OCI-LY7 (cell line): ENCODE measurements at regions not wholly inside any gene's neighbourhood (a gene's known extent, or its start where the extent isn't known, plus 50 kb on each side); places are given as distances from the start of the nearest gene placed in this dataset.

Source experiments
- BruUV-seq: library from RNA; stranded (reverse); fragments of 400-500 nt; replicated peaks from 2 replicates; lab custom pipeline; 2021; lab: Mats Ljungman, UMichigan
- CTCF ChIA-PET: fragments of 300-600 bp; sonication (Branson Sonifier 250); formaldehyde crosslinking; loops from one replicate; lab custom pipeline; 2022; ENCODE audit warnings: antibody characterized with exemption; ENCODE audit not compliant: unreplicated experiment; lab: Charles Lee
- POLR2A ChIA-PET: fragments of 300-600 bp; sonication (Branson Sonifier 250); formaldehyde crosslinking; loops from one replicate; lab custom pipeline; 2022; ENCODE audit warnings: antibody characterized with exemption; lab: Charles Lee
- DNase-seq: peaks from one replicate; pipeline ENCODE4 v3.0.0-alpha.2; 2015; ENCODE audit warnings: low spot score
- H2AFZ ChIP-seq: fragments of 200-600 bp; sonication (generic), shearing (Covaris generic); 2 replicates; pipeline ENCODE4 v1.6.1; 2014; ENCODE audit warnings: mild to moderate bottlenecking, antibody characterized with exemption, low read length, moderate library complexity
- H3K27ac ChIP-seq: fragments of 200-600 bp; sonication (generic); 2 replicates; pipeline ENCODE4 v1.5.1; 2014; ENCODE audit warnings: mixed run types, low read depth, mild to moderate bottlenecking, moderate library complexity, low read length, inconsistent platforms; ENCODE audit not compliant: poor library complexity, severe bottlenecking
- H3K36me3 ChIP-seq: fragments of 200-600 bp; sonication (generic); 2 replicates; pipeline ENCODE4 v1.6.1; 2014; ENCODE audit warnings: mild to moderate bottlenecking, antibody characterized with exemption, low read length, moderate library complexity, mixed read lengths; ENCODE audit not compliant: insufficient read depth
- H3K4me1 ChIP-seq: fragments of 200-600 bp; sonication (generic); 2 replicates; pipeline ENCODE4 v1.5.1; 2014; ENCODE audit warnings: mild to moderate bottlenecking, low read length; ENCODE audit not compliant: insufficient read depth, poor library complexity, severe bottlenecking
- H3K4me2 ChIP-seq: fragments of 200-600 bp; sonication (generic); 2 replicates; pipeline ENCODE4 v1.6.1; 2014; ENCODE audit warnings: mild to moderate bottlenecking, low read length
- H3K4me3 ChIP-seq: fragments of 200-600 bp; sonication (generic); 2 replicates; pipeline ENCODE4 v1.5.1; 2014; ENCODE audit warnings: mild to moderate bottlenecking, low read depth, low read length; ENCODE audit not compliant: poor library complexity, severe bottlenecking
- H3K79me2 ChIP-seq: fragments of 200-600 bp; sonication (generic); 2 replicates; pipeline ENCODE4 v1.6.1; 2016; ENCODE audit warnings: low read depth, mild to moderate bottlenecking, low read length, moderate library complexity, mixed read lengths; ENCODE audit not compliant: insufficient read depth
- H3K9me2 ChIP-seq: fragments of 200-600 bp; sonication (generic); 2 replicates; pipeline ENCODE4 v1.6.1; 2016; ENCODE audit warnings: mild to moderate bottlenecking, low read length, mixed read lengths; ENCODE audit not compliant: insufficient read depth
- H3K9me3 ChIP-seq: fragments of 200-600 bp; sonication (generic); 2 replicates; pipeline ENCODE4 v1.6.1; 2014; ENCODE audit warnings: mild to moderate bottlenecking, mixed run types, low read length, mixed read lengths
- H4K20me1 ChIP-seq: fragments of 200-600 bp; sonication (generic); 2 replicates; pipeline ENCODE4 v1.6.1; 2014; ENCODE audit warnings: mild to moderate bottlenecking, antibody characterized with exemption, low read length, moderate library complexity, mixed read lengths; ENCODE audit not compliant: insufficient read depth
- CTCF ChIP-seq: fragments of 200-600 bp; sonication (generic); conservative IDR thresholded peaks from 2 replicates; pipeline ENCODE4 v1.5.1; 2014; ENCODE audit warnings: mild to moderate bottlenecking, antibody characterized with exemption, low read length, moderate library complexity, mixed read lengths
- EZH2phosphoT487 ChIP-seq: fragments of 200-600 bp; sonication (generic); IDR thresholded peaks from 2 replicates; pipeline ENCODE4 v1.6.1; 2018; ENCODE audit warnings: low read depth, borderline replicate concordance, mild to moderate bottlenecking, mixed run types, antibody characterized with exemption, low read length, moderate library complexity, mixed read lengths
- intact Hi-C: fragments of 100-400 bp; cut with micrococcal nuclease; formaldehyde crosslinking; loops from one replicate; pipeline ENCODE4 v1.10.0; 2022; ENCODE audit not compliant: unreplicated experiment

GRCh38 chrY:19892076-19892964 is 147.8 kb upstream of the KDM5D start:
- H3K36me3 ChIP-seq = no peaks in the 10 kb centered on the region
- H3K4me3 ChIP-seq = no peak overlapping the region
- H3K4me1 ChIP-seq = no peaks in the 10 kb centered on the region
- no TSS peak for BruUV-seq
- H3K27ac ChIP-seq = no peak overlapping the region
- POLR2A ChIA-PET = no interaction called here
- CTCF ChIA-PET = no interaction called here
- H3K4me2 ChIP-seq = no peak overlapping the region
- no peaks in the 10 kb centered on the region for H4K20me1 ChIP-seq
- no peaks in the 10 kb centered on the region for H3K9me2 ChIP-seq
- H3K9me3 ChIP-seq = no peaks in the 10 kb centered on the region
- H2AFZ ChIP-seq = no peak overlapping the region
- intact Hi-C loops = no loop called here
- TF ChIP-seq EZH2phosphoT487 = no peak
- TF ChIP-seq CTCF = no peak
- no peak for DNase-seq
- no peaks in the 10 kb centered on the region for H3K79me2 ChIP-seq

- H3K4me1 ChIP-seq = no peaks in the 10 kb centered on the region
- TF ChIP-seq CTCF (no peak), EZH2phosphoT487 (no peak)
- no peak overlapping the region for H3K27ac ChIP-seq
- ChIA-PET POLR2A (no interaction called here), CTCF (no interaction called here)
- H3K36me3 ChIP-seq = no peaks in the 10 kb centered on the region
- intact Hi-C loops = no loop called here
- H3K4me3 ChIP-seq = no peak overlapping the region
- no peaks in the 10 kb centered on the region for H4K20me1 ChIP-seq
- no peaks in the 10 kb centered on the region for H3K79me2 ChIP-seq
- BruUV-seq = no TSS peak
- H3K9me3 ChIP-seq = no peaks in the 10 kb centered on the region
- no peak for DNase-seq
- no peaks in the 10 kb centered on the region for H3K9me2 ChIP-seq
- no peak overlapping the region for H2AFZ ChIP-seq
- no peak overlapping the region for H3K4me2 ChIP-seq
Observed at GRCh38 chrY:19882145-19882544, 137.6 kb upstream of the KDM5D start.

- Histone ChIP-seq H3K4me3 (no peak overlapping the region), H3K27ac (no peak overlapping the region), H3K9me2 (no peaks in the 10 kb centered on the region), H3K9me3 (no peaks in the 10 kb centered on the region), H2AFZ (no peak overlapping the region), H3K36me3 (no peaks in the 10 kb centered on the region), H3K79me2 (no peaks in the 10 kb centered on the region), H3K4me2 (no peak overlapping the region), H3K4me1 (no peaks in the 10 kb centered on the region), H4K20me1 (no peaks in the 10 kb centered on the region)
- DNase-seq = no peak
- ChIA-PET POLR2A (no interaction called here), CTCF (no interaction called here)
- intact Hi-C loops = no loop called here
- TF ChIP-seq EZH2phosphoT487 = no peak
- TF ChIP-seq CTCF = no peak
- no TSS peak for BruUV-seq
Observed at GRCh38 chrY:19869715-19870114, 125.2 kb upstream of the KDM5D start.
